HG02981 (cell line): ENCODE measurements at regions not wholly inside any gene's neighbourhood (a gene's known extent, or its start where the extent isn't known, plus 50 kb on each side); places are given as distances from the start of the nearest gene placed in this dataset.

Experiments used
- ATAC-seq: cut with Tn5 transposase; IDR thresholded peaks from one replicate; pipeline ENCODE4 v1.9.1; 2021; ENCODE audit warnings: mild to moderate bottlenecking, moderate library complexity; ENCODE audit not compliant: unreplicated experiment

DNA sequence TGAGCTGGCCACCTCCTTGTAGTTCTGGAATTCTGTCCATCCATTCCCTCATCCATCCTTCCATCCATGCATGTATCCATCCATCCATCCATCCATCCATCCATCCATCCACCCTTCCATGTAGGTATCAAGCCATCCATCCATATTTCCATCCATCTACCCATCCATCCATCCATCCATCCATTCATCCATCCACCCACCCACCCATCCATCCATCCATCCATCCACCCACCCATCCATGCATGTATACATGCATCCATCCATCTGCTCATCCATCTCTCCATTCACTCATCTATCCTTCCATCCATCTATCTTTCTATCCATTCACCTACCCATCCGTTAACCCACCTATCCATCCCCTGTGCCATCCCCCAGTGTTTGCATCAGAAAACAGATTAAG is 153.6 kb upstream of the STX18 start:
- ATAC-seq, result no peak

DNA sequence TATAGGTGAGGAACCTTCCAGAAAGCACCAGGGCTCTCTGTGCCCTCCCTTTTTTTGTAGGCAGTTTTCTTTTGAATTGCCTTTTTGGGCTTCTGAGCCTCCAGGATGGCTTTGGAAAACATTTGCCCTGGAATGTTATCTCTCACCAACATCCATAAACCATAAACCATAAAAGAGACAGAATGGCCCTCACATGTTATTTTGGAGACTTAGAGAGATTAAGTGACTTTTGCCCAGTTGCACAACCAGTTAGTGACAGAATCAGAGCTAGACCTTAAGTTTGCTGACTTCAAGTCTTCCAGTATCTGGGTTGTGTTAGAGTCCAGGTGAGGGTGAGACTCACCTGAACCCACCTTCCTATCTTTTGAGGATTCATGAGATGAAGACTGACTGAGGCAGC is 153.0 kb upstream of the STX18 start:
- ATAC-seq, result no peak

DNA sequence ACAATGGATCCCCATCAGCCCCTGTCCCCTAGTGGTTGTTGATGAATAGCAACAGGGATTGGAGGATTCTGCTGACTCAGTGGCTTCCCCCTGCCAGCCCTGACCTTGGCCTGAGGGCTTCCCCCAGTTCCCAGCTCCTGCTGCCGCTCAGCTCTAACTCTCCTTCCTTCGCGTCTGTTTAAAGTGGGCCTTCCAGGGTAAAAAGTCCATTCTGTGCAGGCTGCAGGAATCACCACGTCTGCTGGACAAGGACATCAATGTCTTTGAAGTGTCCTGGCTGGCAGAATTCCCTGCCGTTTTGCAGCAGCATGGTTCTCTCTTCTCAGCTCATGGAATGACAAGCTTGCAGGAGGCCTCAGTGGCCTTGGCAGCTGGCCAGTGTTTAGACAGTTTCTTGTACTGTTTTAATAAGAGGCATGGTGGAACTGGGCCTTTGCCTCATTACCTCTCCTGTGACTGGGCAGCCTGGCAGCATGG is 152.5 kb upstream of the STX18 start:
- ATAC-seq, result no peak

DNA sequence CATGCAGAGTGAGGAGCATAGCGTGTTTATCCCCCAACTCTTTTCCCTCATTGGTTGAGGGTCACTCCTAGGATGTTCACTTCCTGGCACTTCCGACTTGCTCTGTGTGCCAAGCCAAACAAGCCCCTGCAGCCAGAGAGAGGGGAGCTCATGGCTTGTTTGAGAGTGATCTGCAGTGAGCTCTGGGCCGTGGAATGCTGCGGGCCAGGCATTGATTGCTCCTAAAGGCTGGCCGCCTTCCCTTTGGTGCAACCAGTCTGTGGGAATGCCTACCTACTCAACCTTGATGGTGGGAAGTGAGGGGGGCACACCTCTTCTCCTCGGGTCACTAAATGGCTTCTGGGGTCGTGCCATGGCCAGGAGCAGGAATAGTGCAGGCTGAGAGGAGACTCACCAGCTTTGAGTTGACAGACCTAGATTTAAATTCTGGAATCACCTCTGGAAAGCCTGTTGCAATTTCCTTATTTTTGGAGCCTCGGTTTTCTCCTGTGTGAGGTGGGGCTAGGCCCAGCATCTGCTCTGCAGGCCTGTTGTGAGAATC is 152.0 kb upstream of the STX18 start:
- ATAC-seq, result no peak

DNA sequence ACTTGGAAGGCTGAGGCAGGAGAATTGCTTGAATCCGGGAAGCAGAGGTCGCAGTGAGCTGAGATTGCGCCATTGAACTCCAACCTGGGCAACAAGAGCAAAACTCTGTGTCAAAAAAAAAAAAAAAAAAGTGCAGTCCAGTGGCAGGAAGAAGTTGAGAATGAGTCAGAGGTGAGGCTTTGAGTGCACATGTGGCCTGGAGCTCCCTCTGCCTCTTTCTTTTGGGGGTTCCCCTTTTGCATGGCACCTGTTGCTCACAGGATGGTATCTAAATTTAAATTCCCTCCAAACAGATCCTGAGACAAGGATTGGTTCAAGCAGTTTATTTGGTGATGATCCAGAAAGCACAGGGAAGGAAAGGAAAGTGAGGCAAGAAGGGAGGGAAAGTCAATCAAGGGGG is 151.4 kb upstream of the STX18 start:
- ATAC-seq, result peak; percentile 53

DNA sequence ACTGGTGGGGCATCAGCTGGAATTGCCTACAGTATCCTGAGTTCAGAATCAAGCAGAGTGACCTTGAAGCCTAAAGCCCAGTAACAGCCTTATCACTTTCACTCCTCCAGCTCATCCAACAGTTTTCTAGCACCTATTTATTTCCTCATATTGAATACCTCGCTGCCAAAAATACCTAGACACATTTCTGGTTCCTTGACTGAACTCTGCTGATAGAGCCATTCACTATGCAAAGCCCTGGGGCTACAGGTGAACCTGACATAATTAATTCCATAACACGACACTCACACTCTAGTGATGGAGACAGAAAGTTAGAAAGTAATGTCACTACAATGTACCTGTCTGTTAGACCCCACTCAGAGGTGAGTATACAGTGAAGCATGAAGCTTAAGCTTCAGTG is 149.0 kb upstream of the STX18 start:
- no peak for ATAC-seq

DNA sequence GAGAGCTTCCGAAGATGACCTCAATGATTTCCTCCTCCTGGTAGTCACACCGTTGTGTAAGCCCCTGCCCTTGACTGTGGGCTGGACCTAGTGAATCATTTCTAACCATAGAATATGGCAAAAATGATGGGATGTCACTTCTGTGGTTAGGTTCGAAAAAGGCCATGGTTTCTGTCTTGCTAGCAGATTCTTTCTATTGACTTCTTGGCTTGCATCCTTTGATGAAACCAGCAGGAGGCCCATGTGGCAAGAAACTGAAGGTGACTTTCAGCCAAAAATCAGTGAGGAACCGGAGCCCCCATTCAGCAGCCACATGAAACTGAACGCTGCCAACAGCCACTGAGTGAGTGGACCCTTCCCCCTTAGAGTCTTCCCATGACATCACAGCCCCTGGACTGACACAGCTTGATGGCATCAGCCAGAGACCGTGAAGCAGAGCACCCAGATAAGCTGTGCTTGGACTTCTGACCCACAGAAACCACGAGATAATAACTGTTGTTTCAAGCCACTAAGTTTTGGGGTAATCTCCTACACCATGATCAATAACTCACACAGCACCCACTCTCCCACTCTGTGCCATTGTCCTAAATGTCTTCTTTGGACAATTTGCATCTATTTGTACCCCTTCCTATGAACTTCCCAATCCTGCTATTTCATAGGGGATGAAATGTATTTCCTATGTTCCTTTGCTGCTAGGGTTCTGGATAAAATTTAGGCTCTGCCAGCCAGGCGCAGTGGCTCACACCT is 148.0 kb upstream of the STX18 start:
- ATAC-seq, result peak; percentile 80

DNA sequence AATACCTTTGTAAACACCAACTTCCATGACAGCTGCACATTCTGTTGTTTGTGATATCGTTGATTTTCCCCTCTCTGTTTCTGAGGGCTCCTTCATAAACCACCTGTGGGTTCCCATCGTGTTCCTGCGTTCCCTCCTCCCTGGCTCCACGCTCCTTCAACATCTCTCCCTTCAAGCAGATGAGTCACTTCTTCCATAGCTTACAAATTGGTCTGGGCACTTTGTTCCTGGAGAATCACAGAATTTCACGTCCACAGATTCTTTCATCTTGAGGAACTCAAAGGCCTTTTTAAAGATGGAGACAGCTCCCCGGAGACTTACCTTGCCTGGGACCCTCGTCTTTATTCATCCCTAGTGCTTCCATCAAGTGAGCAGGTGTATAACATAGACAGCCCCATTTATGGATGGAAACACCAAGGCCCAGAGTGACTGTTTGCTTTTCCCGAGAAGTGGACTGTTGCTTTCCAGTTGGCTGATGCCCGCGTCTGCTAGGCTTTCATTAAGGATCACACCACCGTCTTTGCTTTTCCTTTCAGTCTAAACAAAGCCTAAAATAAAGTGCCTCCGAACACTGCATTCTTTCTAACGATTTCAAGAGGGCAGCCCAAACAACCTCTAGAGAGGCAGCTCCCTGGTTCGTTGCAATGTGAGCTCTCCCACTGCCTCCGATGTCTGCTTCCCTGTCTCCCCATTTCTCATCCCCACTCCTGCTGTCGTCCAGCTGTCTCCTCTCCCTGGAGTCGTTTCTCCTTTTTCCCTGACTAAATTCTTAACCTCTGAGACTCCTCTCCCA is 146.3 kb upstream of the STX18 start:
- ATAC-seq, result no peak

DNA sequence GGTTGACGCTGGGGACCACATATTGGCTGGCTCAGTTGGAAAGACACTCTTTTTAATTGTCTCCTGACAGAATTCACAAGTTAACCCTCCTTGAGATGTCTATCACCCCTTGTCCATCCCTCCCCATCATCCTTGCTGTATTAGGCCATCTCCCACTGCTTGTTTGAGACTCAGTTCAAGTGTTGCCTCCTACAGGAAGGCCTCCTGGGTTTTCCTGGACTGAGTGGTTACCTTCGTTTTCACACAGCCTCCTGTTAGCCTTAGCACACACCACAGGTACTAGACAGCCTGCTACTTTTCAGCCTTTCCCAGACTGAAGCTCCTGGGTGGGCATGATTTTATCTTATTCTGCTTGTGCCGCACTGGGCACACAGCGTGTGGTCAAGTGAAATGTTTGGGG is 145.3 kb upstream of the STX18 start:
- no peak for ATAC-seq

DNA sequence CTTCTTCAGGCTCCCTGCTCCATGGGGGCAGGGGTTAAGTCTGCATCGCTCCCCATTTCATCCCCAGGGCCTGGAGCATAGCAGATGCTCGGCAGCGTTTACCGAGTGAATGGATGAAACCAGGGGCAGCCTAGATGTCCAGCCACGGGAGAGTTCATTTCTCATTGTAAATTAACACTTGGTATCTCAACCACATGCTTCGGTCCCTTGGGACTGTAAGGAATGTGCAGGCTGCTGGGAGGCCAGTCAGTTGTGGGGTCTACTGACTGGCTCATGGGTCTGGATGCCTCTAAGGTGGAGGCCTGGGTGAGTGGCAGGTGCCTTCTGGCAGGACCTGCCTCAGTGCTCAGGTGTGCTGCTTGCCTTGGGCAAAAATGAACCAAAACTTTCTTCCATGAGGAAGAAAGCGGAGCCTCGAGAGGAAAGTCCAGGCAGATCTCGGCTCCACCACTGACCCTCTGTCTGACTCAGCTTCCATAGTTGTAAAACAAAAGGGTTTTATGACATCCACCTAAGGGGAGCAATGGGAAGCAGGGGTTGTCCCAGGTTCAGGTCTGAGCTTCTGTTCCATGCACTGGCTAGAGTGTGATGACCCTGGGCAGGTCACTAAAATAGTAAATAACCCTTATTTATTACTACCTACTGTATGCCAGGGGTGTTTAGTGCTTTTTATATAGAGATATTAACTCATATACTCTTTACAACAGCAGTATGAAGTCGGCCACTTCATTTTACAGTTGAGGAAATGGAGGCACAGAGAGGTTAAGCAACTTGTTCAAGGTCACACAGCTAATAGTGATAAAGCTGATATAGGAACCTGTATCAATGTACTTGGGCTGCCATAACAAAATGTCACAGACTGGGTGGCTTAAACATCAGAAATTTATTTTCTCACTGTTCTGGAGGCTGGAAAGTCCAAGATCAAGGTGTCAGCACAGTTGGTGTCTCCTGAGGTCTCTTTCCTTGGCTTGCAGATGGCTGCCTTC is 144.3 kb upstream of the STX18 start:
- no peak for ATAC-seq

DNA sequence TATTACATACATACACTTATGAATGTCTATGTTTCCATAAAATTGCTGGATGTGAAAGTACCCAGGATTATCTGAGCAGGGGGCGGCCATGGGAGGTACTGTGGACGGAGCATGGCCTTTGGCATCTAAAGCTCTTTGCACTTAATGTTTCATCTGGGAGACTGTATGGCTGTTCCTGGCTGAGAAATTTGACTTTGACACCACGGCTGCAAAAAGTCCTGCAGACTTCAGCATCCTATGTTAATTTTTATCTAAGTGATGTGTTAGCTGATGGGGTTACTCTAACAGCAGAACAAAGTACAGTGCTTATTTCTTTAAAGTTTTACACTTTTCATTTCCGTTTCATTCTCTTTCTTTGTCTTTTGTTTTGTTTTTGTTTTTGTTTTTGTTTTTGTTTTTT is 139.8 kb upstream of the STX18 start:
- no peak for ATAC-seq

DNA sequence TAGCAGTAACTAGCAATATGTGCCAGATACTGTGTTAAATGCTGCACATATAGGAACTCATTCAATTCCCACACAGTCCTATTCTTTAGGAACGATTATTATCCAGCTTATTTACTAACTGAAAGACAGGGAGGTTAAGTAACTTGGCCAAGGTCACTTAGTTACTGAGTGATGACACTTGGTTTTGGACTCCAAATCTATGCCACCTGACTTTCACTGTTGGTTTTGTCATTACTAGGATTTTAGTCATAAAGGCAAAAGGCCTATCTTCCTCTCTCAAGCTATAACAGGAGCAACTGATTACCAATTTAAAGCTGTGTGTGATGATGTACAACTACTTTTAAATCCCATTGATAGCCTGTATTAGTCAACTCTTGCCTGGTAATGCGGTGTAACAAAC is 138.9 kb upstream of the STX18 start:
- no peak for ATAC-seq

DNA sequence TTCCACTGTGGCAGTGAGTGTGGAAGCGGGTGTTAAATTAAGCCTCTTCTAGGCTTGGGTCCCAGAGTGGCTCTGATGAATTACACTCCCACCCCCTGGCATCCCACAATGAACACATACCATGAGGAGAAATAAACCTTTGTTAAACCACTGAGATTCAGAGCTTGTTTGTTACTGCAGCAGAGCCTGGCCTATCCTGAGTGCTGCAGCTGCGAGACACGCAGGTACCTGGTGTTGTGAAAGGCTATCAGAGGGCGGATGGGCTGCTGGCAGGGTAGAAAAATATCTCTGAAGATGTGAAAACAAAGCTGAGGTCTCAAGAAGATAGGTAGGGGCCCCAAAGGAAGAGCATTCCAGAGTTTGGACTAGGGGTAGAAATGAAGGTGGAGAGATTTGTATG is 138.4 kb upstream of the STX18 start:
- ATAC-seq, result no peak

DNA sequence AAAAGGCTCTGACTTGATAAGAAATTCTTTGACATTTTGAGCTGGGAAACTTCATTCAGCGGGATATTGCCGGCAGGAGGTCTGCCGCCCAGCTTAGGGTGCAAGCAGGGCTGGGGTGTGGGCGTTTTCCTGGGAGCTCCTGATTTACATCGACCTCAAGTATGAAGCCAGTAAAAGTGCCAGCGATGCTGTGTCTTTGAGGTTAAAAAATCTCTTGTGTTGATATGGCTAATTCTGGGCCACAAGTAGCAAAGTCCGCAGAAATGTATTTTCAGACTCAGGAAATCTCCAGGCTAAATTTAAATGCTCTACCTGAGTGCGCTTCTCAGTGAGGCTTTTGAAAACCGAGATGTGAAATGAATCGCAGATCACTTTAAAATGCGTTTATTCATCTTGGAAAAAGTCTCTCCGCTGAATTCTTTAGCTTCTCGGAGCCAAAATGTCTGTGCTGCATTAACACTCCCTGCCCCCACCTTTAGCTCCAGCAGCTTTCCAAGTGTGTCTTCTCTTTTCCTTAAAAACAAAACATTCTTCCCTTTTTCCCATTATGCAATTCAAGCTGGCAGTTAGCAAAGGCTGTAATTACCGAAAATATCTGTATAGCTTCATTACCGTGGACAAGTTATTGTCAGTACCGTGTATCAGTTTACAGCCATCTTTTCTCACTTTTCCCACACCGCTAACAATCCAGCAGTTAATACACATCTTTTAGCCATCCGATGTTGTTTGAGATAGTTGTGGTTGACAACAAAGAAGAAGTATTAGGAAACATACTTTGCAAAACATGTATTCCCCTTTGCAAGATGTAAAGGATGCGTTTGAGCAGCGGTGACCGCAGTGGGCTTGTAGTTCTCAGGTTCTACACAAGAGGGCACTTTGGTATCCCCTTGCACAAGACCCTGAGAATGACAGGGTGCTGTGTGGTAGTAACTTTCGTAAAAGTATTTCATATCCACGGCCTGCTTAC is 136.0 kb upstream of the STX18 start:
- ATAC-seq, result no peak

DNA sequence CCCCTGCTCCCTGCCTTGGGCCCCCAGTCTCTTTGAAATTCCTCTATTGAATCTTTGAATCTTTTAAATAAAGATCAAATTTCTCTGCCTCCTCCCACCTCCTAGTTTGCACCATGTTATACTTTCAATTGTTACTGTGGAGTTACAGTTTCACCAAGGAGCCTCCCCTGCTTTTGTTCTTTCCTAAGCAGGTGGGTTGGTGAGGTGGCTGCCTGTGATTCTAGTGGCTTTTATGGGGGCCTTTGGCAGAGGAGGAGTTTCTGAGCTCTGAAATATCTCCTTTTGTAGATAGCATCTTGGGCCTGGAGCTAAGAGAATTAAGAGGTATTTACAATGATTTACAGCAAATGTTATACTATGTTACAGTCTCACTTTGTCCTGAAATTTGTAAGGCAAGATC is 133.8 kb upstream of the STX18 start:
- ATAC-seq, result no peak

DNA sequence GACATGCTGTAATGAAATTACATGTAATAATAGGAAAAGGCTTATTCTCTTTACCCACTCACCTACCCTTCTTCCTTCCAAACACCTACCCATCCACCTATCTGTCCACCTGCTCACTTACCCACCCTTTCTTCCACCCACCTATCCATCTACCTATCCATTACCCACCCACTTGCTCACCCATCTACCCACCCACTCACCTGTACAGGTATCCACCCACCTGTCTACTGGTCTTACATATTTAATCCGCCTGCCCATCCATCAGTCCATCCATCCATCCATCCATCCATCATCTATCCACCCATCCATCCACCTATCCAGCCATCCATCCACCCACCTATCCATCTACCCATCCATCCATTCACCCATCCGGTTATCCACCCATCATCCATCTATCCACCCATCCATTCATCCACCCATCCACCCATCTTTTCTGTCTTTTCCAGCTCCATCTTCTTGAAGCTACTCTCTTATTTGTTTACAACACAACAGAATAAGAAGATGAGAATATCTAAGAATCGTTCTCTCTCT is 133.3 kb upstream of the STX18 start:
- no peak for ATAC-seq

DNA sequence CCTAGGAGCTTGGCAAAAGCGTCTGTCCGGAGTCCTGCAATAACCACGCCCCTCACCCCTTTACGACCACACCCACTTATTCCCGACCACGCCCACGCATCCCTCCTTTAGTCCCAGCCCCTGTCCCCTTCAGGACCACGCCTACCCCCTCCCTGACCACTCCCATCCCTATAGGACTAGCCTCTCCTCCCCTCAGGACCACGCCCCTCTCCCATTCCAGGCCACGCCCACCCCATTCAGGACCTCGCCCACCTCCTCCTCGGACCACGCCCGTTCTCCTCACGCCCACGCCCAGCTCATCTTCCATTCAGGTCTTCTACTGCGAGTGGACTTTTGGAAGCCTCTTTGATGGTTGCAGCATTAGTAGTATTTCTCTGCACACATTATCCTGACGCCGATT is 131.2 kb upstream of the STX18 start:
- ATAC-seq, result no peak

DNA sequence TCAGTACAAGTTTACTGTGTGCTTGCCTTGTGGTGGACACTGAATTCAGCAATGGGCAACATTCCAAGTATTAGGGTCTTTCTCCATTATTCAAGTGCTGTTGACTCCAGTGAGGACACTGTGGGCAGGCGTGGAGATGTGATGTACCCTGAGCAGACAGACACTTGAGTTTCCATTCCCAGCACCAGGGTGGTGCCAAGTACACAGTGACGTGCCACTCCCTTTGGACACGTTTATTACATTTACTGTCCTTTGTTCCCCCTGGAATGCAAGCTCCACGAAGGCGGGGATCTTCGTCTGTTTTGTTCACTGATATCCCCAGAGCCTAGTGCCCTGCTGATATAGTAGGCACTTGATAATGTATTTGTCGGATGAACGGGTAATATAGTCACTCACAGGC is 130.6 kb upstream of the STX18 start:
- ATAC-seq, result no peak

DNA sequence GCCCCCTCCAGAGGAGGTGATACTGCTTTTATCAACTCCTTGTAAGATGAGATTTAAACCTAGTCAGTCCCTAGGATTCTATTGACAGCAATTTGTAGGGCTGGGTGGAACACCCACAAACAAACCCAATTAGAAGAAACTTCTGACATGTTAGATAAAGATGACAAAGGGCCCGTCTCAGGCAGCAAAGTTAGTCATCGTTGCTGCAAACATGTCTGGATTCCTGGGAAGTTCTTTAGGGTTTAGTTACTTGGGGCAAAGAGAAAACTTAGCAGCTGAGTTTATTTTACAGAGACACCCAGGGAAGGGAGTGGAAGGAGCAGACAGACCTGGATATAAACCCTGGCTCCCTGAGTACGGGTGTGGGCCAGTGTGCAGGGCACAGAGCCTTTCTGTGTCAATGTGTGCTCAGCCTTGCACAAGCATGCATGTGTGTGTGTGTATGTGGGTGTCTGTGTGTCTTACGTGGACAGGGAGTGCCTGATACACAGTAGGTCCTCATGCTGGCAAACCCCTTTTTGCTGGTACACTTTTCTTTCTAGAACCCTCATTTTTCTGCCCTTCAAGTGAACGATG is 130.0 kb upstream of the STX18 start:
- ATAC-seq, result no peak
